ENCODE measurements at regions not wholly inside any gene's neighbourhood (a gene's known extent, or its start where the extent isn't known, plus 50 kb on each side); places are given as distances from the start of the nearest gene placed in this dataset.
A peak's percentile ranks its signal among the peaks of the same experiment; 100 is the strongest.

- peak; percentile 68 for DNase-seq
Observed at GRCh38 chr10:43888586-43888985, 239.9 kb upstream of the ZNF32 start.

- DNase-seq: no peak
Observed at GRCh38 chr10:43885842-43886241, 237.2 kb upstream of the ZNF32 start.

GRCh38 chr10:43885252-43885651 lies 236.6 kb upstream of the ZNF32 start:
- no peak for DNase-seq

GRCh38 chr10:43884501-43885105 lies 235.9 kb upstream of the ZNF32 start:
- no peak for DNase-seq

- no peak for DNase-seq
Observed at GRCh38 chr10:43882711-43883110, 234.0 kb upstream of the ZNF32 start.

- no peak for DNase-seq
Observed at GRCh38 chr10:43881657-43882056, 233.0 kb upstream of the ZNF32 start.

- no peak for DNase-seq
Observed at GRCh38 chr10:43880160-43880559, 231.5 kb upstream of the ZNF32 start.

- DNase-seq: no peak
Observed at GRCh38 chr10:43879742-43880141, 231.1 kb upstream of the ZNF32 start.

- DNase-seq: no peak
Observed at GRCh38 chr10:43879162-43879561, 230.5 kb upstream of the ZNF32 start.

- DNase-seq: no peak
Observed at GRCh38 chr10:43878386-43878785, 229.7 kb upstream of the ZNF32 start.

- DNase-seq: no peak
Observed at GRCh38 chr10:43876976-43877375, 228.3 kb upstream of the ZNF32 start.

GRCh38 chr10:43874984-43875383 lies 226.3 kb upstream of the ZNF32 start:
- no peak for DNase-seq

- DNase-seq: no peak
Observed at GRCh38 chr10:43873717-43874116, 225.0 kb upstream of the ZNF32 start.

- no peak for DNase-seq
Observed at GRCh38 chr10:43872644-43873043, 224.0 kb upstream of the ZNF32 start.

- DNase-seq: no peak
Observed at GRCh38 chr10:43871545-43871944, 222.9 kb upstream of the ZNF32 start.

GRCh38 chr10:43870968-43871439 lies 222.3 kb upstream of the ZNF32 start:
- no peak for DNase-seq

GRCh38 chr10:43869669-43870322 lies 221.1 kb upstream of the ZNF32 start:
- no peak for DNase-seq

- no peak for DNase-seq
Observed at GRCh38 chr10:43868952-43869351, 220.3 kb upstream of the ZNF32 start.

- peak; percentile 77 for DNase-seq
Observed at GRCh38 chr10:43867667-43868565, 219.2 kb upstream of the ZNF32 start.

- no peak for DNase-seq
Observed at GRCh38 chr10:43867113-43867512, 218.4 kb upstream of the ZNF32 start.

- DNase-seq: no peak
Observed at GRCh38 chr10:43866712-43867111, 218.0 kb upstream of the ZNF32 start.

GRCh38 chr10:43865265-43866135 lies 216.8 kb upstream of the ZNF32 start:
- DNase-seq: no peak

- DNase-seq: no peak
Observed at GRCh38 chr10:43864656-43865055, 216.0 kb upstream of the ZNF32 start.
